GM21390 (cell line): ENCODE measurements at regions not wholly inside any gene's neighbourhood (a gene's known extent, or its start where the extent isn't known, plus 50 kb on each side); places are given as distances from the start of the nearest gene placed in this dataset.
"Not testable (repeated sequence)": the region's sequence is repeated elsewhere in the genome, so short reads cannot be mapped to it uniquely, and the experiment has no call there.

Experiments used
- ATAC-seq: cut with Tn5 transposase; IDR thresholded peaks from one replicate; pipeline ENCODE4 v1.9.1; 2021; ENCODE audit not compliant: unreplicated experiment

DNA sequence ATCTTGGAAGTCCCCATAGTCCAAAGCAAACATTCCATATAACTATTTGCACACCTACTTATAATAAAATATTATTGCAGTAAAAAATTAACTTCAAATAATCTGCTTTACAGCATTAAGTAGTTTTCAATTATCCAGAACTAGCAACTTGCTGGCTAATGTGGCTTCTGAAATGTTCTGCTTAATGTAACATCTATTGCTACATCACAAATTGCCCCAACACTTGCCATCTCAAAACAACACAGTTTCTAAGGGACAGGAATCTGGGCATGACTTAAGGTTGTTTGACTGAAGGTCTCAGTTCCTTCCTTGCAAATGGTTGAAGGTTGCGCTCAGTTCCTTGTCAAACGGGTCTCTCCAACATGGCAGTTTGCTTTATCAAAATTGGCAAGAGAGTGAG, 378.5 kb upstream of the SEMA3C start:
- no peak for ATAC-seq

DNA sequence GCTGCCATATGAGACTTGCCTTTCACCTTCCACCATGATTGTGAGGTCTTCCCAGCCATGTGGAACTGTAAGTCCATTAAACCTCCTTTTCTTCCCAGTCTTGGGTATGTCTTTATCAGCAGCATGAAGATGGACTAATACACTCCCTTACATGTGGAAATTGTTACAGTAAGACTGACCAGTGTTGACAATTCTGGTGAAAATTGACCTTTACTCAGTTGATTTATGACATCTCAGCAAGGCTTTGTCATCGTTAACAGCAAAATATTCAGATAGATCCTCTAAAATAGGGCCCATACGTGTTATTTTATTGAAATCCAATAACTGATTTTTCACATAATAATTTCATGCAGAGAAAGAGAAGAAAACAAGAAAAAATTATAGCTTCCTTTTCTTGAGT, 377.9 kb upstream of the SEMA3C start:
- no peak for ATAC-seq

DNA sequence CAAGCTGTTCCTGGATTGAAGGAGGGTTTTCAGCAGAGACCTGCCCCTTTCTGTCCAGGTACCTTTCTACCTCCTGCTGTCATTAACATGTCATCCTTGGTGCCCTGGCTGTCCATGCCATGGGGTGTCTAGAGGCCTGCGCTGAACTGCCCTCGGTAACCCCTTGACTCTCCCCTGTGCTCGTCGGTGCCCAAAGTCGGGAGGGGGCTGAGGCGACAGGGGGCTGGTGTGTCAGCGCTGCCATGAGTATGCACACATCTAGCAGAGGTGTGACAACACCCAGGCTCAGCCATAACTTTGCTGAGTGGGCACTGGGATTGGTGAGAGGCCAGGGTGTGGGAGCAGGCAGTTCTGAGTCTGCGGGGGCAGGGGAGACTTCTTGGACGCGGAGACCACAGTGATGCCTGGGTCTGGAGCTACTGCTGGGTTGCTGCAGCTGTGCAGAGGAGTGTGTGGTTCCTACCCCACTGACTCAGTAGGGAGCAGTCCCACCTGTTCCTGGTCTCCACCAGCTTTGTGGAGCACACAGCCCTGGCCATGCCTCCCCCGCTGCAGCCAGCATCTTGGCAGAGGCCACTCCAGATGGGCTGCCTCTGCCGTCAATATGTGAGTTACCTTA, 376.2 kb upstream of the SEMA3C start:
- no peak for ATAC-seq

DNA sequence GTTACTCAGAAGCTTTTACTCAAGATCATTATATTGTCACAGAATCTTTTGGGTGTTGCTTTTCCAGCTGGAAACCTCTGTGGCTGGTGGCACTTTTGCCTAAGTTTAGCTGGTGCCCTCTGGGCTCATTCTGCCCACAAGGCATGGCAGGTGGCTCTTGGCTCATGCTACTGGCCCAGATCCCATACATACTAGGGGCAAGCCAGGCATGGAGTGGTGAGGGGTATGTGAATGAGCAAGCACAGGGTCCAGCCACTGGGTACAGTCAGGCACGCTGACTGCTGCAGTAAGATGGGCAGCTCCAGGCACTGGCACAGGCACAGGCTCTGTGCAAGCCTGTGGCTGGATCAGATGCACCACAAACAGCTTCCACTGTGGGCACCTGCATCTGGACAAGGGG, 375.0 kb upstream of the SEMA3C start:
- ATAC-seq, result no peak

DNA sequence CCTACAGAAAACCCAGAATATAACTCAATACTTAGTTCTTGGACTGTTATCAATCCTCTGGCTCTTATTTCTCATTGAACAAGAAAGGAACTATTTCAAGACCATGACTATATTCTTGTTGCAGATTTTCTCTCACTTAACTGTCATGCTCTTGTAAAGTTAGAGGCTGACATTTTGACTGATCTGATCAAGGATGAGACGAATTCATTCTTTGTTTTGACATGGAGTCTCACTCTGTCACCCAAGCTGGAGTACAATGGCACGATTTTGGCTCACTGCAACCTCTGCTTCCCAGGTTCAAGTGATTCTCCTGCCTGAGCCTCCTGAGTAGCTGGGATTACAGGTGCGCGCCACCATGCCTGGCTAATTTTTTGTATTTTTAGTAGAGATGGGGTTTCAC, 367.9 kb upstream of the SEMA3C start:
- ATAC-seq, result not testable (repeated sequence)

DNA sequence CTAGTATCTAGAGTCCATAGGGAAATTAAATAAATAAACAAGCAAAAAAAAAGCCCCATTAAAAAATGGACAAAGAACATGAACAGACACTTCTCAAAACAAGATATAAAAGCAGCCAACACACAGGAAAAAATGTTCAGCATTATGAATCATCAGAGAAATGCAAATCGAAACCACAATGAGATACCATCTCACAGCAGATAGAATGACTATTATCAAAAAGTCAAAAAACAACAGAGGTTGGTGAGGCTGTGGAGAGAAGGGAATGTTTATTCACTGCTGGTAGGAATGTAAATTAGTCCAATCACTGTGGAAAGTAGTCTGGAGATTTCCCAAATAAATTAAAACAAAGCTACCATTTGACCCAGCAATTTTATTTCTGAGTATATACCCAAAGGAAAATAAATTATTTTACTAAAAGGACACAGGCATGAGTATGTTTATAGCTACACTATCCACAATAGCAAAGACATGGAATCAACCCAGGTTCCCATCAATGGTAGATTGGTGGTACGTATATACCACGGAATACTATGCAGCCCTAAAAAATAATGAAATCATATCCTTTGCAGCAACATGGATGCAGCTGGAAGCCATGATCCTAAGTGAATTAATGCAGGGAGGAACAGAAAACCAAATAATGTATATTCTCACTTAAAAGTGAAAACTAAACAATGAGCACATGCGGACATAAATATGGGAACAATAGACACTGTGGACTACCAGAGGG, 366.5 kb upstream of the SEMA3C start:
- ATAC-seq, result no peak

DNA sequence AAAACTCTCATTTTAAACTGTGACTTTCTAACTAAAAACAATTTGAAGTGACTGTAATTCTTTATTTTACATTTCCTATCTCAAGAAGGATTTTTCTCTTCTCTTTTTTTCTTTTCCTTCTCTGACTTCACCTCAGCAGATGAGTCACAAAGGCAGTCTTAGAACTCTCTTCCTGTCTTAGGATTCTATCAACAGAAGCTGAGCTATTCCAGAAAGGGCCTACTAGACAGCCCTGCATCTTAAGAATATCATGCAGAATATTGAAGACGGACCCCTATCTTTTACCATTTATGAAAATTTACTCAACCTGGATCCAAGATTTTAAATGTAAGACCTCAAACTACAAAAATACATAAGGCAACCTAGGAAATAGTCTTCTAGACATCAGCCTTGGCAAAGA, 365.7 kb upstream of the SEMA3C start:
- no peak for ATAC-seq

DNA sequence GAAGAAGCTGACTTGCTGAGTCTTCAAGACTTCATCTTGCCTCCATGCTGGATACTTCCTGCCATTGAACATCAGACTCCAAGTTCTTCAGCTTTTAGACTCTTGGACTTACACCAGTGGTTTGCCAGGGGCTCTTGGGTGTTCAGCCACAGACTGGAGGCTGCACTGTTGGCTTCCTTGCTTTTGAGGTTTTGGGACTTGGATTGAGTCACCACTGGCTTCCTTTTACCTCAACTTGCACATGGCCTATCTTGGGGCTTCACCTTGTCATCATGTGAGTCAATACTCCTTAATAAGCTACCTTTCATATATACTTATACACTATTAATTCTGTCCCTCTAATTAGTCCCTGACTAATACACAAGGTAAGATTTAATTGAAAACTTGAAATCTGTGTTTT, 361.7 kb upstream of the SEMA3C start:
- no peak for ATAC-seq

DNA sequence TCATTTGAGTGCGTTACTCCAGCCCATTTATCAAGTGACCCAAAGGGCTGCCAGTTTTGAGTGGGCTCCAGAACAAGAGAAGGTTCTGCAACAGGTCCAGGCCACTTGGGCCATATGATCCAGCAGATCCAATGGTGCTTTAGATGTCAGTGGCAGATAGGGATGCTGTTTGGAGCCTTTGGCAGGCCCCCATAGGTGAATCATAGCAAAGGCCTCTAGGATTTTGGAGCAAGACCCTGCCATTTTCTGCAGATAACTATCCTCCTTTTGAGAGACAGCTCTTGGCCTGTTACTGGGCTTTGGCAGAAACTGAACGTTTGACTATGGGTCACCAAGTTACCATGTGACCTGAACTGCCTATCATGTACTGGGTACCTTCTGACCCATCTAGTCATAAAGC, 358.8 kb upstream of the SEMA3C start:
- ATAC-seq, result no peak

DNA sequence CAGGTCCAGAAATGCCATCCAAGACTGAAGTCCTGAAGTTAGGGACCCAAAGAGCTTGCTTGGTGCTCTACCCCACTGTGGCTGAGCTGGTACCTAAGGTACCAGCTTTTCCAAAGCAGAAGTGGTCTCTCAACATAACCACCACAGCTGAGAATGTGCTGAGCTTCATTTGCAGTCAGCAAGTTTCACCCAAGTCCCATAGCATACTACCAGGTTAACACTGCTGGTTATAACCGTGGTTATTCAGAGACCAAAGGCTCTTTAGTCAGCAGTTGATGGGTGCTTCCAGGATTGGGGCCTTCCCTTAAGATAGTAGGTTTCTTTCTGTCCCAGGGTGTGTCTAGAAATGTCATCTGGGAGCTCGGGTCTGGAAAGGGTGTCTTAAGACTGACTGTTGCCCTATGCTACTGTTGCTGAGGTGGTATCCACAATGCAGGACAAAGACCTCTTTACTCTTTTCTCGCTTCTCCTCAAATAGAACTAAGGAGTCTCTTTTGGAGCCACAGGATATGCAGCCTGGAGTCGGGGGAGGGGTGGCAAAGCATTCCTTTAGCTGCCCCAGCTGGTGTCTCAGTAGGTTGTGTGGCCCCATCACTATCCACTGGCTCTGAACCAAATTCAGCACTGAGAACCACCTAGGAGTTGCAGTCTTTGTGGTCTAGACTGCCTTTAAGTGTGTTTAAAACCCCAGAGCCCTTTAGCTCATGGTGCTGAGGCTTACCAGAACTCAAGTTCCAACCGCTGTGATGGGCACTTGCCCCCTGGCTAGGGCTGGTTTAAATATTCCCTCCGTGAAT, 354.9 kb upstream of the SEMA3C start:
- no peak for ATAC-seq

DNA sequence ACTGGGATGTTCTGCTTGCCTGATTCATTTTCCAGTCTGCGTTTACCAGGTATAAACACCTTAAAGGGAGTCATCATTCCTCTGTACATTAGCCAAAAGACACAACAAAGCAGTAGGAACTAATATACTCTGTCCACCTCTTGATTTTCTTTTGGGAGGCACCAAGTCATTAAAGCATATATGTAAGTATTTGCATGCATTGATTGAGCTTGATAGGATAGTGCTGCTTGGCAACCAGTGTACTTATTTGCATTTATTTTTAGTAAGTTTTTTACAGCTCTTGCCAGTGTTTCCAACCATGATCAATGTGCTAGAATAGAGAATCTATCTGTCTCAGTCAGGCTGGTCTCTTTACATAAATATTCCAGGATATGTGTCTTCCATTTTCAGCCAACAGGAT, 353.3 kb upstream of the SEMA3C start:
- no peak for ATAC-seq

DNA sequence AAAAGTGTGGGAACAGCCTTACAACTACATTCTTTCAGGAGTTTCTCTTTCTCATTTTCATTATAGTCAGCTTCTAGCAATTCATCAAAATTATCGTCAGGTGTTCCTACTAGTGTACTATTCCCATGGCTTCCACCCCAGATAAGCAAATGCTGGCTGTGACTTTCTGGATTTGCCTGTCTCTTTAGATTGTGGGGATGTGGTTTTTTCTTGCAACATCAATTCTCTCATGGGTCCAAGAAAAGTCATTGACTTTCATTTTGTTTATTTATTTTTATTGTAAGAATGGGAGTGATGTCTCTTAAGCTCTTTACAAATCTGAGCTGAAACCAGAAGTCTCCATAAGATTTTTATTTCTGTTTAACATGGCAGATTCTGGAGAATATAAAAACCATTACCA, 349.7 kb upstream of the SEMA3C start:
- ATAC-seq, result no peak

DNA sequence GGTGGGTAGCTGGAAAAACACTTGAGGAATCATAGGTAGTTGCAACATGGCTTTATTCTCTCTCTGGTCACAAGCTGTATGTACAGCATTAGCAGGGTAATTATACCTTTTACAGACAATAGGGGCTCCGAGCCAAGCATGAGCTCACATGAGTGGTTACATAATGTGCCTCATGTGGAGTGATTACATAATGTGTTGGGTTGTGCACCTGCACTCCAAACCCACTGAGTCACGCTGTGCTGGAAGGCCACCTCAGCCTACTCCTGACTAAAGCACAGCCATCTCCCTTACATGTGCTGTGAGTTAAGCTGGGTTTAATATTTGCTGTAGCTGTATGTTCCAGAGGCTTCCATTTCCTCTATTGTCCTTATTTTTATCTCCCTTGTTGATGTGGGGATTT, 348.7 kb upstream of the SEMA3C start:
- ATAC-seq, result no peak

DNA sequence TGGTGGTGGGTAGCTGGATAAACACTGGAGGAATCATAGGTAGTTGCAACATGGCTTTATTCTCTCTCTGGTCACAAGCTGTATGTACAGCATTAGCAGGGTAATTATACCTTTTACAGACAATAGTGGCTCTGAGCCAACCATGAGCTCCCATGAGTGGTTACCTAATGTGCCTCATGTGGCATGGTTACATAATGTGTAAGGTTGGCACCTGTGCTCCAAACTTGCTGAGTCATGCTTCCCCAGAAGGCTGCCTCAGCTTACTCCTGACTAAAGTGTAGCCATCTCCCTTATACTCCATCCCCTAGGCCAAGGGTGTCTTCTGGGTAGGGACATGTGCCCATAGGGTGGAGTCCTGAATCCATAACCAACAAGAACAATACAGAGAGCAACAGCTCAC, 345.3 kb upstream of the SEMA3C start:
- ATAC-seq, result no peak

DNA sequence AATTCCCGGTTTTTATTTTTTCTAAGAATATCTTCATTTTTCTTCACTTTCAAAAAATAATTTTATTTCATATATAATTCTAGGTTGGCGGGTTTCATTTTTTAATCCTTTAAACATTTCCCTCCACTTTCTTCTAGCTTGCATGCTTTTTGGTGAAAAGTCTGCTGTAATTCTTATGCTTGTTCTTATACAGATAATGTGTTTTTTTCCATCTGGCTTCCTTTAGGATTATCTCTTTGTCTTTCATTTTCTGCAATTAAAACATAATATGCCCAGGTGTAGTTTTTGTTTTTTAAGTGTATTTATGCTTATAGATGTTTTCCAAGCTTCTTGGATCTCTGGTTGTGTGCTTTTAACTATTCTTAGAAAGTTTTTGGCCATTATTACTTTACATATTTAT, 341.3 kb upstream of the SEMA3C start:
- ATAC-seq, result no peak

DNA sequence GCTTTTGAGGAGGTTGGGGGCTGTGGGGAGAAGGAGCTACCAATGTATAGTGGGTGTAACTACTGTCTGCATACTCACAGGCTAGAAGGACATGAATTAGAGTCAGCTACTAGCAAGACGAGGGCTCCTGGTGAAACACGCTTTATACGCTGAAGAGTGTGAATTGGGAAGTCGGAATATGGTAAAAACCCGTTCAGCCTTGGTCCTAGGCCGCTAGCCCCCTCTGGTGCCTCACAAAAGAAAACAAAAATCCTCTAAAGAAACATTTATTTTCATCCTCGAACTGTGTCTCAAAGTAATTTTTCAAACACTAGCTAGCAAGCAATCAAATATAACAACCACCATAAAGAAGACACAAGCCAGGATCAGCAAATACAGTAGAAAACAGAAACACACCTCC, 338.1 kb upstream of the SEMA3C start:
- no peak for ATAC-seq

DNA sequence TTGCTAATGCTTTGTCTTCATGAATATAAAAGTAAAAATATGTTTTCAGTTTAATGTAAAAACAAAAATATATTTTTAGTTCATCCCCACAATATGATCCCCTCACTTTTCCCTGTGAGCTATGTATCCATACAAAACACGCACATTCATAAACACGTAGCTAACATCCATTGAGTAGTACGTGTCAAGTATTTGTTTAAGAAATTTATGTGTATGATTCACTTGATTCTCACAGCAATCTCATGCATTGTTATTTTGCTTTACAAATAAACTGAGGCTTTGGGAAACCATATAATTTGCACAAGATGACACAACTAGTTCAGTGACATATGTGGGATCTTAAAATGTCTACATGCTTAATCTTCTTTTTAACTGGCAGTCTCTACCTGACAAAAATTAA, 329.6 kb upstream of the SEMA3C start:
- ATAC-seq, result no peak

DNA sequence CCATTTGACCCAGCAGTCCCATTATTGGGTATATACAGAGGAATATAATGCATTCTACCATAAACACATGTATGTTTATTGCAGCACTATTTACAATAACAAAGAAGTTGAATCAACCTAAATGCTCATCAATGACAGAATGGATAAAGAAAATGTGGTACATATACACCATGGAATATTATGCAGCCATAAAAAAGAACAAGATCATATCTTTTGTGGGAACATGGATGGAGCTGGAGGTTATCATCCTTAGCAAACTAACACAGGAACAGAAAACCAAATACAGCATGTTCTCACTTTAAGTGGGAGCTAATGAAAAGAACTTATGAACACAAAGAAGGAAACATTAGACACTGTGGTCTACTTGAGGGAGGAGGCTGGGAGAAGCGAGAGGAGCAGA, 328.5 kb upstream of the SEMA3C start:
- not testable (repeated sequence) for ATAC-seq

DNA sequence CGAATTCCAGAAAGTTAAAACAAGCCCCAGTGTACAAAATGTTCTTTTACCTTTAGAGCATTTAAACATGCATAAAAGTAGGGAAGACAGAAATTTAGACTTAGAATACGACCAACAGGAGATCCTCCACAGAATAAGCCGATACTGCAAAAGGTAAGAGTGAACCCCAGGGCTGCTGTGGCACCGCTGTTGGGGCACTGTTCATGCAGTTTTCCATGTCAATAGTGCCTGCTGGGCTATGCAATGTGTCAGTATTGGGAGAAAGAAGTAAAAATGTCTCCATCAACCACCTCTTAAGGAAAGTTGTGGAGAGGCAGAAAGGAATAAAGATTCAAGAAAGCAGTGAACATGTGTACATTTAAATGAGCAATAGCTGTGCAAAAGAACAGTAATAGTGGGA, 326.5 kb upstream of the SEMA3C start:
- ATAC-seq, result no peak

DNA sequence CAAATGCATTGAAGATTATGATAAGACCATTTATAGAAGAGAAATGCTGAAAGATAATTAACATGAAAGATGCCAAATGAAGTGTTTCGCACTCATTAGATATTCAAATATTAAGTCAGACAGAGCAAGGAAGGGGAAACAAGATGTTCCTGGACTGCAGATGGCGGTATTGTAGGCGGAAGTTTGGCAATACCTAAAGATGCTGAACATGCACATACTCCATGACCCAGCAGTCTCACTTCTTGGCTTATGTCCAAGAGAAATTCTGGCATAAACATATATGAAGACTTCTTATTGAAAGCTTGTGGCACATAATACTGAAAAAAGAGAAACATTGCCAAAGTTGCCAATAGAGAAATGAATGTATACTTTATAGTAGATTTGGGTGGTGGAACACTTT, 325.4 kb upstream of the SEMA3C start:
- no peak for ATAC-seq

DNA sequence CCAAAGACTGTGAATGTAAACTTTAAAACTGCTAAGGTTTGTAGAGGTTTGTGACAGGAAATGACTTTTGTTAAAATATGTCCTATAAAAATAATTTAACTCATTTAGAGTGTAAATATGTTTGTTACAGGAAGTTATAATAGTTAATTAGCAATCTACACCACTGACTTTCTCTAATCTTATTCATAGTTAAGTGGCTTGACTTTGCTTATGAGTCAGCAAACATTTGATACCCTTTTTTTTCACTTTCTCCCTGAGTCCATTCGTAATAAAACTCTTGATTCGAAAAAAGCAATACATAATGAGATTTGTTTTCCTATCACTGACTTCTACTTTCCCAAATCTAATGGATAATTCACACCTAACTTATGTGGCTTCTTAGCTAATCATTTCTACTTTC, 317.7 kb upstream of the SEMA3C start:
- no peak for ATAC-seq

DNA sequence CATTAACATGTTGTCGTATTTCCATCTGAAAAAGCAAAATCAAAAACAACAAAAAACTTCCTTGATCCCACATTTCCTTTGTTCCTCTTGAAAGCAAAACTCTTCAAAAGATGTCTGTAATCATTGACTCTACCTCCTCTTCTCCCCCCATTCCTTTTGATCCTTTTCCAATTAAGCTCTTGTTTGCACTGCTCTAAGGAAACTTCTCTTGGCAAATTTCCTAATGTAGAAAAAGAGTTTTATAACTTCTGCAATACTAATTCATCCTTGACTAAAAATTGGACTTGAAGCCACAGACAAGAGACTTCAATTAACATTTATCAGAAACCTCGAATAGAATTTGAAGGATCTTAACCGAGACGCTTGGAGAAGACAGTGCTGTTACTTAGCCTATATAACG, 317.1 kb upstream of the SEMA3C start:
- no peak for ATAC-seq
